Fibroblast of the aortic adventitia (primary cell): ENCODE measurements at regions not wholly inside any gene's neighbourhood (a gene's known extent, or its start where the extent isn't known, plus 50 kb on each side); places are given as distances from the start of the nearest gene placed in this dataset.

ENCODE experiments used
- DNase-seq: peaks from one replicate; pipeline ENCODE4 v3.0.0-alpha.2; 2010; ENCODE audit warnings: low read depth
- H3K4me3 ChIP-seq: 2 replicates; pipeline ENCODE4 v1.5.1; 2011; ENCODE audit warnings: low read depth, mild to moderate bottlenecking, control low read depth, low read length, moderate library complexity
- TF ChIP-seq, protein P1 (sequence below): IDR thresholded peaks from 2 replicates; pipeline ENCODE4 v1.5.1; 2011; ENCODE audit warnings: mild to moderate bottlenecking, low read length, control low read depth, inconsistent platforms; ENCODE audit not compliant: insufficient read depth

GRCh38 chr4:176608346-176608745 is 184.4 kb downstream of the VEGFC start:
- DNase-seq, result no peak
- no peak overlapping the region for H3K4me3 ChIP-seq
- TF ChIP-seq, protein P1, sequence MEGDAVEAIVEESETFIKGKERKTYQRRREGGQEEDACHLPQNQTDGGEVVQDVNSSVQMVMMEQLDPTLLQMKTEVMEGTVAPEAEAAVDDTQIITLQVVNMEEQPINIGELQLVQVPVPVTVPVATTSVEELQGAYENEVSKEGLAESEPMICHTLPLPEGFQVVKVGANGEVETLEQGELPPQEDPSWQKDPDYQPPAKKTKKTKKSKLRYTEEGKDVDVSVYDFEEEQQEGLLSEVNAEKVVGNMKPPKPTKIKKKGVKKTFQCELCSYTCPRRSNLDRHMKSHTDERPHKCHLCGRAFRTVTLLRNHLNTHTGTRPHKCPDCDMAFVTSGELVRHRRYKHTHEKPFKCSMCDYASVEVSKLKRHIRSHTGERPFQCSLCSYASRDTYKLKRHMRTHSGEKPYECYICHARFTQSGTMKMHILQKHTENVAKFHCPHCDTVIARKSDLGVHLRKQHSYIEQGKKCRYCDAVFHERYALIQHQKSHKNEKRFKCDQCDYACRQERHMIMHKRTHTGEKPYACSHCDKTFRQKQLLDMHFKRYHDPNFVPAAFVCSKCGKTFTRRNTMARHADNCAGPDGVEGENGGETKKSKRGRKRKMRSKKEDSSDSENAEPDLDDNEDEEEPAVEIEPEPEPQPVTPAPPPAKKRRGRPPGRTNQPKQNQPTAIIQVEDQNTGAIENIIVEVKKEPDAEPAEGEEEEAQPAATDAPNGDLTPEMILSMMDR, result no peak

DNA sequence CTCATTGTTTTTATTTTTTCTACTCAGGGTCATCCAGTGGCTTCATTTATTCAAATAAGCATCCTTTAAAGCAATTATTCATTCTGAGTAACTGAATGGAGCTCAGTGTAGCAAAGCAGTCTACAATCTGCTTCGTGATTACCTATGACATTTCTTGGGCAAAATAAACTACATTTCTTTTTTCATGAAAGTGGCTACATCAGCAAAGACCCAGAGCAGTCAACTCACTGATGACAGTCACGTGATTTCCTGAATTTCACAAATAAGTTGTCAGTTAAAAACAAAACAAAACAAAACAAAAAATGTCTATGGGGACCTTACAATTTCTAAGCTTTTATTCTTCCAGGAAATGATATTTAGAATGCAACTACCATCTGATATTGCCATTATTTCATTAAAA is 182.1 kb downstream of the VEGFC start:
- no peak overlapping the region for H3K4me3 ChIP-seq
- DNase-seq, result no peak
- TF ChIP-seq, protein P1, result no peak

DNA sequence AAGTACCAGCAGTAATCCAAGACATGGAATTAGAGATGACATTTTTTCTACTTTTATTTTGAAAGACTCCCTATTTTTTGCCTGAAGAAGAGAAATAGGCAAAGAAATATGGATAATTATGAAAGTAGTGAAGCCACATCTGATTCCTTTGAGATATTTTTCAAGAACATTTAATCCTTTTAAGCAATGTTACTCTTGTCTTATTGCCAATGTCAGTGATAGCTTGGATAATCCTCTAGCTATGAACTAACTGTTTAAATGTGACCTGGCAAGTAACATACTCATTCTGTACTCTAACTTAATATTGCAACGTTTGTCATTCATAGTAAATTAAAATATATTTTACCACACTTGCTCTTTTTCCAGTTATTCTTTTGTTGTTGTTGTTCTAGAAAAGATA is 181.3 kb downstream of the VEGFC start:
- H3K4me3 ChIP-seq, result no peak overlapping the region
- TF ChIP-seq, protein P1, result no peak
- DNase-seq, result no peak

GRCh38 chr4:176611951-176612350 is 180.8 kb downstream of the VEGFC start:
- TF ChIP-seq, protein P1, result no peak
- DNase-seq, result no peak
- no peak overlapping the region for H3K4me3 ChIP-seq

DNA sequence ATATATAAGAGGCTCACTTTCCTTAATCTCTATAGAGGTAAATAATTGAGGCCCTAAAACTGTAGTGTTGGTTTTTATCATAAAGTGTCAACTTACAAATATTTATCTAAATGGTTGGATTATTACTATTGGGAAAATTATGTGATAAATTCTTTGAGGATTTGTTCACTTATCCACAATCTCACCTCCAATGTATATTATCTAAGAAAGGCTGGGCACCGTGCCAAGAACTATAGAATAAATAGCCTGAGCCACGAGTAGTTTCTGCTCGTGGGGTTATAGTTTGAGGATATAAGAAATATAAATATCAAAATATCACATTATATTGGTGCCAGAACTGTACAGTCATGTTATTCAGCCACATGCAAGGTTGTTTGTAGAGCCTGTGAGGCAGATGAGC is 177.9 kb downstream of the VEGFC start:
- TF ChIP-seq, protein P1, result no peak
- DNase-seq, result no peak
- H3K4me3 ChIP-seq, result no peak overlapping the region

GRCh38 chr4:176616151-176616550 is 176.6 kb downstream of the VEGFC start:
- no peak for DNase-seq
- no peak overlapping the region for H3K4me3 ChIP-seq
- TF ChIP-seq, protein P1, result no peak

DNA sequence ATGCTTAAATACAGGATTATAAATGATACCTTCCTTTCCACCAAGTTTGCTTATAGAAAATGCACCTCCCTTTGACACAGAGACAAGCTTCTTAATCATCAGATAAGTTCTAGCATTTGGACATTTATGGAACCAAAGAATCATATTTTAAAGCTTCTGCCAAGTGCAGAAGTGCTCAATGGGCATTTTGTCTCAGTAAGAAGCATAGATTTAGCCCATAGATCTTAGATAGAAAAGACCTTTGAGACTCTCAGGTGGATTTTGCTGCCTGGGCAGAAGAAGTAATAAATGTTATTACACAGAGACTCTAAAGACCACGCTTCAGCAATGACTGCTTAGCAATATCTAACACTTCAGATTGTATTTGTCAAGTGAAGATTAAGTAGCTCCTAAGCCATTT is 174.6 kb downstream of the VEGFC start:
- no peak overlapping the region for H3K4me3 ChIP-seq
- TF ChIP-seq, protein P1, result no peak

More for the DNA sequence above, 174.6 kb downstream of the VEGFC start:
- DNase-seq, result no peak
